Breast epithelium (tissue), 3 donors: ENCODE measurements at regions not wholly inside any gene's neighbourhood (a gene's known extent, or its start where the extent isn't known, plus 50 kb on each side); places are given as distances from the start of the nearest gene placed in this dataset.

ENCODE experiments used
- POLR2AphosphoS5 ChIP-seq, 3 donors: sonication (generic); formaldehyde crosslinking; IDR thresholded peaks; one replicate each; pipeline ENCODE4 v1.6.1; 2017; ENCODE audit warnings: antibody characterized with exemption in 3 of 3
- TF ChIP-seq, protein P1 (sequence below), 3 donors: fragments of 450-650 bp; IDR thresholded peaks; one replicate each; pipeline ENCODE4 v1.5.1; 2016 to 2017; ENCODE audit warnings: antibody characterized with exemption in 3 of 3, mild to moderate bottlenecking in 3 of 3, moderate library complexity in 3 of 3

GRCh38 chr22:27635852-27636251 lies 165.7 kb downstream of the MN1 start:
- TF ChIP-seq POLR2AphosphoS5 (IDR thresholded peaks at IDR 0.05), result no peak
- TF ChIP-seq, protein P1, sequence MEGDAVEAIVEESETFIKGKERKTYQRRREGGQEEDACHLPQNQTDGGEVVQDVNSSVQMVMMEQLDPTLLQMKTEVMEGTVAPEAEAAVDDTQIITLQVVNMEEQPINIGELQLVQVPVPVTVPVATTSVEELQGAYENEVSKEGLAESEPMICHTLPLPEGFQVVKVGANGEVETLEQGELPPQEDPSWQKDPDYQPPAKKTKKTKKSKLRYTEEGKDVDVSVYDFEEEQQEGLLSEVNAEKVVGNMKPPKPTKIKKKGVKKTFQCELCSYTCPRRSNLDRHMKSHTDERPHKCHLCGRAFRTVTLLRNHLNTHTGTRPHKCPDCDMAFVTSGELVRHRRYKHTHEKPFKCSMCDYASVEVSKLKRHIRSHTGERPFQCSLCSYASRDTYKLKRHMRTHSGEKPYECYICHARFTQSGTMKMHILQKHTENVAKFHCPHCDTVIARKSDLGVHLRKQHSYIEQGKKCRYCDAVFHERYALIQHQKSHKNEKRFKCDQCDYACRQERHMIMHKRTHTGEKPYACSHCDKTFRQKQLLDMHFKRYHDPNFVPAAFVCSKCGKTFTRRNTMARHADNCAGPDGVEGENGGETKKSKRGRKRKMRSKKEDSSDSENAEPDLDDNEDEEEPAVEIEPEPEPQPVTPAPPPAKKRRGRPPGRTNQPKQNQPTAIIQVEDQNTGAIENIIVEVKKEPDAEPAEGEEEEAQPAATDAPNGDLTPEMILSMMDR (IDR thresholded peaks at IDR 0.05), result no peak
